HG03175 (cell line): ENCODE measurements at regions not wholly inside any gene's neighbourhood (a gene's known extent, or its start where the extent isn't known, plus 50 kb on each side); places are given as distances from the start of the nearest gene placed in this dataset.

Experiments
- ATAC-seq: cut with Tn5 transposase; IDR thresholded peaks from one replicate; pipeline ENCODE4 v1.9.1; 2021; ENCODE audit warnings: mild to moderate bottlenecking, moderate library complexity; ENCODE audit not compliant: unreplicated experiment

GRCh38 chr13:68359105-68359504 is 1129.0 kb upstream of the PCDH9 start:
- no peak for ATAC-seq

GRCh38 chr13:68358294-68358705 is 1128.2 kb upstream of the PCDH9 start:
- ATAC-seq = no peak

- no peak for ATAC-seq
These were observed 1120.4 kb upstream of the PCDH9 start for GRCh38 chr13:68350554-68350953.

- ATAC-seq = no peak
These were observed 1117.1 kb upstream of the PCDH9 start for GRCh38 chr13:68347220-68347619.

- ATAC-seq = no peak
These were observed 1115.9 kb upstream of the PCDH9 start for GRCh38 chr13:68345963-68346531.

- ATAC-seq = no peak
These were observed 1093.0 kb upstream of the PCDH9 start for GRCh38 chr13:68323124-68323523.

- ATAC-seq = no peak
These were observed 1089.2 kb upstream of the PCDH9 start for GRCh38 chr13:68319384-68319783.

- ATAC-seq = peak; percentile 77
These were observed 1074.3 kb upstream of the PCDH9 start for GRCh38 chr13:68304286-68304893.

- ATAC-seq = no peak
These were observed 1063.5 kb upstream of the PCDH9 start for GRCh38 chr13:68293631-68294030.

GRCh38 chr13:68292601-68293000 is 1062.5 kb upstream of the PCDH9 start:
- no peak for ATAC-seq

- ATAC-seq = no peak
These were observed 1061.5 kb upstream of the PCDH9 start for GRCh38 chr13:68291595-68291994.

GRCh38 chr13:68275758-68276157 is 1045.6 kb upstream of the PCDH9 start:
- no peak for ATAC-seq

- ATAC-seq = no peak
These were observed 1042.5 kb upstream of the PCDH9 start for GRCh38 chr13:68272652-68273051.

- ATAC-seq = no peak
These were observed 1034.6 kb upstream of the PCDH9 start for GRCh38 chr13:68264692-68265091.

GRCh38 chr13:68261105-68261504 is 1031.0 kb upstream of the PCDH9 start:
- no peak for ATAC-seq

GRCh38 chr13:68257111-68257842 is 1027.1 kb upstream of the PCDH9 start:
- no peak for ATAC-seq

- ATAC-seq = no peak
These were observed 1024.0 kb upstream of the PCDH9 start for GRCh38 chr13:68254151-68254550.

- no peak for ATAC-seq
These were observed 1004.1 kb upstream of the PCDH9 start for GRCh38 chr13:68234274-68234673.

- no peak for ATAC-seq
These were observed 1002.4 kb upstream of the PCDH9 start for GRCh38 chr13:68232351-68233130.

- ATAC-seq = no peak
These were observed 984.7 kb upstream of the PCDH9 start for GRCh38 chr13:68214691-68215415.

- ATAC-seq = no peak
These were observed 969.1 kb upstream of the PCDH9 start for GRCh38 chr13:68199271-68199670.
